HG02852 (cell line): ENCODE measurements at regions not wholly inside any gene's neighbourhood (a gene's known extent, or its start where the extent isn't known, plus 50 kb on each side); places are given as distances from the start of the nearest gene placed in this dataset.

ENCODE experiments used
- ATAC-seq: cut with Tn5 transposase; IDR thresholded peaks from one replicate; pipeline ENCODE4 v1.9.1; 2021; ENCODE audit warnings: mild to moderate bottlenecking, moderate library complexity; ENCODE audit not compliant: unreplicated experiment

- ATAC-seq, result no peak
Measured at GRCh38 chr20:11371831-11372230, 545.9 kb upstream of the BTBD3 start.

GRCh38 chr20:11372876-11373790, 544.6 kb upstream of the BTBD3 start:
- no peak for ATAC-seq

- ATAC-seq, result no peak
Measured at GRCh38 chr20:11375335-11375734, 542.4 kb upstream of the BTBD3 start.

- no peak for ATAC-seq
Measured at GRCh38 chr20:11375966-11376365, 541.7 kb upstream of the BTBD3 start.

- no peak for ATAC-seq
Measured at GRCh38 chr20:11376420-11376819, 541.3 kb upstream of the BTBD3 start.

GRCh38 chr20:11376998-11377397, 540.7 kb upstream of the BTBD3 start:
- ATAC-seq, result no peak

DNA sequence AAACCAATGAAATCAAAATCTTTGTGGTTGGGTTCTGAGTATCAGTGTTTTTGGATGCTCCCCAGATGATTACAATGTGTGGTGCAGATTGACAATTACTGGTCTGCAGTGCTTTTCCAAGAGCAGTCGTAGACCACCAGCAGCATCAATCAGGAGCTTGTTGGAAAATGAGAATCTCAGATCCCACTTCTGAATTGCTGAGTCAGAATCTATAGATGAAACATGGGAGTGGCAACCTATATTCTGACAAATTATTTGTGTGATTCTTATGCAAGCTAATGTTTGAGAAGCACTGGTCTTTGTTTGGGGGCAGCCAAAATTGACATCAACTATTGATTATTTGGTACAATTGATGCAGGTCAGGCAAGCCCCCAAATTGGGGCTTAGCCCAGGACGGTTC, 539.9 kb upstream of the BTBD3 start:
- ATAC-seq, result no peak

GRCh38 chr20:11378252-11378651, 539.4 kb upstream of the BTBD3 start:
- ATAC-seq, result no peak

GRCh38 chr20:11379257-11380011, 538.3 kb upstream of the BTBD3 start:
- ATAC-seq, result peak; percentile 18

- ATAC-seq, result peak; percentile 56
Measured at GRCh38 chr20:11380283-11380682, 537.4 kb upstream of the BTBD3 start.

GRCh38 chr20:11387189-11387754, 530.4 kb upstream of the BTBD3 start:
- no peak for ATAC-seq

DNA sequence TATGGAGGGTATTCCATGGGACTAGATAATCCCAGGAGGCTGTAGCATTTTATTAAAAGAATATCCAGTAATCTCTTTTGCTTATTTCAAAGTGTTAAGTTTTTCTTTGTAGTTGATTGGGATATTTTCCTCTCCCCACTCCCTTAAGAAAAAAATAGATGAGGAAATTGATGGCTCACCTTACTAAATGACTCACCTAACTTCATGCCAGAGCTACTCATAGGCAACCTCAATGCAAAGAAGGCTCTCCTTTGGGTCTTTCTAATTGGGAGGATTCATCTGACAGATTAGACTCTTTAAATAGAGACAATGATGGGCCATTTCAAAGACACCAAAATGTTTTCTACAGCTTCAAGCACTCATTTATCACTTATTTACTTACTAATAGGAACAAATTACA, 528.5 kb upstream of the BTBD3 start:
- no peak for ATAC-seq

DNA sequence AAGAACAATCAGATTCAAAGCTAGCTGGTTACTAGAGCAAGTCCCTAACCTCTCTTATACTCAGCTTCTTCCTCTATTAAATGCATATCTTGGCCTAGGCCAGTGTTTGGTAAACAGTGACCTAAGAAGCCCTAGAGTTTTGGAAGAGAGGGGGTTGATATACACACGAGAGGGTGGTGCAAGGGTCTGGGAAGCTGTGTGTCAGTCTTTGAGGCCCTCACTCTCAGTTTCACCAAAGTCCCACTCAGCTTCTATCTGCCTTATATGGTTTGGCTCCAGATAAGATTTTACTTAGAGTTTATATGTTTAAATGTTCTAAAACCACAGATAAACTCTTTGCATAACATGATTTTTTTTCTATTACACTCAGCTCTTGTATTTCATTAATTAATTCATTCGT, 526.1 kb upstream of the BTBD3 start:
- ATAC-seq, result no peak

DNA sequence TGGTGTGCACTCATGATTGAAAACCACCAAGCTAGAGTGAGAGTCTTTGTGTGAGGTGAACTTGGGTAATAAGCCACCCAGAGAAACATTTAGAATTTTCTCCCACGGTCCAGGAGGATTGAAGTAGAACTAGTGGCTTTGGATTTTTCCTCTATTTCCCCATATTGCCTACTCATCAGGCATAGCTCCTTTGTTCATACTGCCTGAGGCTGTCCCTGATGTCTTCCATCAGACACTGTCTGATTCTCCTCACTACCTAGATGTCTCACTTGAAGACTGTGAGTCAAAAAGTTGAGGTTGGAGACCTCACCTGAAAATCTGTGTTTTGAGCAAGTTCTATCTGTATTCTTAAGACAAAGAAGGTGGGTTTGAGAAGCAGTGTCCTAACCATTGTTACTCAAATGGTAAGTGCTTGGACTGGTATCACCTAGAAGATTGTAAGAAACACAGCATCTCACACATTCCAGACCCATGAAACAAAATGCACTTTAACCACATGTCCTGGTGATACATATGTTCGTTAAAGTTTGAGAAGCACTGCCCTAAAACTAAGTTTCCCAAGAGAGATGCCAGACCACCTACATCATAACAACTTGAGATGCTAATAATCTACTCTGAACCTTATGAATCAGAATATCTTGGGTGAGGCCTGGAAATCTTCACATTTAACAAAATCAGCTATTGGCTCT, 523.4 kb upstream of the BTBD3 start:
- ATAC-seq, result no peak

DNA sequence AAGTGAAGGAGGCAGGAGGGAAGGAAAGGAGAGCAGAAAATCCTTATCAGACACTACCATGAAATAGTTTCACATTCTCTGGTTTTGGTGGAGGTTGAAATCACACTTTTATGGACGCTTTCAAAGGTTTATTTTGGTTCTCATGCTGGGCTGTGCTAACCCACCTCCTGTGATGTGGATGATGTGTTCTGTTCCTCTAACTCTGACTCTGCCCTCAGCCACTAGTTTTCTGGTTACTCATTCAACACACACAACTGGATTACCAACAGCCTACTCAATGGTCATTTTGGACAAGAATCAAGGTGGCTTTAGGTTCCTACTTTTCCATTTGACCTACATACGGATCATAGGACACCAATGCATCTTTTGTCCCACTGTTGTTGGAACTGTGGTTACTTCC, 522.1 kb upstream of the BTBD3 start:
- ATAC-seq, result no peak

- ATAC-seq, result no peak
Measured at GRCh38 chr20:11401988-11402387, 515.7 kb upstream of the BTBD3 start.

GRCh38 chr20:11403711-11404110, 514.0 kb upstream of the BTBD3 start:
- no peak for ATAC-seq

- no peak for ATAC-seq
Measured at GRCh38 chr20:11406877-11407276, 510.8 kb upstream of the BTBD3 start.

DNA sequence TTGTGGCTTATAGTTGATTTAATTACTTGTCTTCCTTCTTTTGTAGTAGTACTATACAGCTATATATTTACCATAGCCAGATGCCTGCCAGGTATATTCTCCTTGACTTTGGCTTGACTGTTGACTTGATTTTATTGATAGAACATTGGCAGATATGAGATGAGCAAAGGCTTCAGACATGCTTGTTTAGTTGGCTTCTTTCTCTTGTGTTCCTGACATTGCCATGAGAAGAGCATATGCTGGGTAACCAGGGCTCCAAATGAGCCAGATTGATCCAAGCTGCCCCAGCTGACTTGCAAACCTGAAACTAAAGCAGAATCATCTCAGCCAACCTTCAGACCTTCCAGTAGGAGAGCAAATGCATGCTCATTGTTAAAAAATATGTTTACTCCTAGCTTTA, 508.1 kb upstream of the BTBD3 start:
- no peak for ATAC-seq

GRCh38 chr20:11411765-11412164, 505.9 kb upstream of the BTBD3 start:
- ATAC-seq, result no peak

DNA sequence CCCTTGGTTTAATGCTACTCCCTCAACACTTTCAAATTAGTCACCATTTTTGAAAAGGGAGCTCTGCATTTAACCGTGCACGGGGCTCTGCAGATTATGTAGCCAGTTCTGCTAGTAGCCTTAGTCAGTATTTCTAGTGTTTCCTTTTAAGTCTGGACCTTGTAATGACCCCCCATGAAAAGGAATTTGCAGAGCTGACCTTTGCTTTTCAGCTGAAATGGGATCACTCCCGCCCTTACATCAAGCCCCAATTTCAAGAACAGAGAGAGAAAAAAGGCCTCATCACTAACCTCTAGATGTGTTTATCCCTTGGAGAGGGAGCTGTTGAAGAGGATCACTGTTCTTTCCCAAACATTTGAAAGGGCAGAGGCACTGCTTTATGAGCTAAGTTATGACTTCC, 490.7 kb upstream of the BTBD3 start:
- ATAC-seq, result no peak
